Spleen (tissue), 7 donors: ENCODE measurements at regions not wholly inside any gene's neighbourhood (a gene's known extent, or its start where the extent isn't known, plus 50 kb on each side); places are given as distances from the start of the nearest gene placed in this dataset.

Experiments used
- POLR2A ChIP-seq, 3 donors: fragments of 450-650 bp; IDR thresholded peaks; one replicate each; pipeline ENCODE4 v1.5.1; 2017; ENCODE audit warnings: antibody characterized with exemption in 3 of 3, mild to moderate bottlenecking in 1 of 3
- TF ChIP-seq, protein P1 (sequence below), 11 experiments: fragments of 200-600 bp in 7 of 11; fragments of 450-650 bp in 4 of 11; sonication (generic) in 4 of 11; IDR thresholded peaks in 8 of 11; conservative IDR thresholded peaks in 3 of 11; 1 replicate in 7 of 11; 2 replicates in 4 of 11; pipeline versions ENCODE4 v1.4.0 to v1.8.0; 2016 to 2021; ENCODE audit warnings: antibody characterized with exemption in 11 of 11, inconsistent platforms in 4 of 11, mild to moderate bottlenecking in 1 of 11
- donor health status: DM: no; HTN: no; CAD: no; lungs with moderate emphysema.
- donor health status: DM: no; HTN: no; CAD: no.
- donor health status: DM: no; HTN: no; CAD: no.

DNA sequence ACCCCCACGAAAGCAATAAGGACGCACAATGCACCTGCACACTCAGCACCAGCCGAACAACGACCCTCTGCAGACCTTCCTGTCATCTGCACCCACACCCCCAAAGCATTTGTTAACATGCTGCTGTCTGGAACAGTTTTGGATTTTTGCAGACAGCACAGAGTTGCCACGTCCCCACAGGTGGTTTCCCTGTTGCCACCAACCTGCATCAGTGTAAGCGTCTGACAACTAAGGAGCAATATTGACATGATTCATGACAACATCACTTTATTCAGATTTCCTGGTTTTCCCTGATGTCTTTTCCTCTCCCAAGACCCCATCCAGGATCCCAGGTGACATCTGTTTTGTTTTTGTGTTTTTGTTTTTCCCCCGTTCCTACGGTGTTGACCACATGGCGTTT lies 150.7 kb upstream of the C14orf180 start:
- TF ChIP-seq, protein P1, sequence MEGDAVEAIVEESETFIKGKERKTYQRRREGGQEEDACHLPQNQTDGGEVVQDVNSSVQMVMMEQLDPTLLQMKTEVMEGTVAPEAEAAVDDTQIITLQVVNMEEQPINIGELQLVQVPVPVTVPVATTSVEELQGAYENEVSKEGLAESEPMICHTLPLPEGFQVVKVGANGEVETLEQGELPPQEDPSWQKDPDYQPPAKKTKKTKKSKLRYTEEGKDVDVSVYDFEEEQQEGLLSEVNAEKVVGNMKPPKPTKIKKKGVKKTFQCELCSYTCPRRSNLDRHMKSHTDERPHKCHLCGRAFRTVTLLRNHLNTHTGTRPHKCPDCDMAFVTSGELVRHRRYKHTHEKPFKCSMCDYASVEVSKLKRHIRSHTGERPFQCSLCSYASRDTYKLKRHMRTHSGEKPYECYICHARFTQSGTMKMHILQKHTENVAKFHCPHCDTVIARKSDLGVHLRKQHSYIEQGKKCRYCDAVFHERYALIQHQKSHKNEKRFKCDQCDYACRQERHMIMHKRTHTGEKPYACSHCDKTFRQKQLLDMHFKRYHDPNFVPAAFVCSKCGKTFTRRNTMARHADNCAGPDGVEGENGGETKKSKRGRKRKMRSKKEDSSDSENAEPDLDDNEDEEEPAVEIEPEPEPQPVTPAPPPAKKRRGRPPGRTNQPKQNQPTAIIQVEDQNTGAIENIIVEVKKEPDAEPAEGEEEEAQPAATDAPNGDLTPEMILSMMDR (IDR thresholded peaks at IDR 0.05 in 8 of 11, conservative IDR thresholded peaks at IDR 0.05 in 3 of 11): no peak
- TF ChIP-seq POLR2A (IDR thresholded peaks at IDR 0.05): no peak
